Tibial nerve (tissue), 4 donors: ENCODE measurements at regions not wholly inside any gene's neighbourhood (a gene's known extent, or its start where the extent isn't known, plus 50 kb on each side); places are given as distances from the start of the nearest gene placed in this dataset.

Experiments used
- DNase-seq, 2 donors: peaks; one replicate each; pipeline ENCODE4 v3.0.0-alpha.2; 2019; ENCODE audit warnings: low spot score in 2 of 2
- H3K27ac ChIP-seq, 4 donors: fragments of 200-600 bp; sonication (generic) in 3 of 4; one replicate each; pipeline ENCODE4 v1.5.1; 2017 to 2019; ENCODE audit warnings: mild to moderate bottlenecking in 1 of 4
- H3K27me3 ChIP-seq, 2 donors: fragments of 200-600 bp; sonication (generic) in 1 of 2; one replicate each; pipeline versions ENCODE4 v1.5.1 to v1.6.0; 2017 to 2019
- H3K36me3 ChIP-seq, 3 donors: fragments of 200-600 bp; sonication (generic); one replicate each; pipeline ENCODE4 v1.5.1; 2018 to 2019
- H3K4me1 ChIP-seq, 4 donors: fragments of 200-600 bp; sonication (generic) in 3 of 4; one replicate each; pipeline ENCODE4 v1.5.1; 2017 to 2019
- H3K4me3 ChIP-seq, 4 donors: fragments of 200-600 bp; sonication (generic) in 3 of 4; one replicate each; pipeline ENCODE4 v1.5.1; 2017 to 2019; ENCODE audit warnings: mild to moderate bottlenecking in 1 of 4, moderate library complexity in 1 of 4
- H3K9me3 ChIP-seq, 4 donors: fragments of 200-600 bp; sonication (generic) in 3 of 4; one replicate each; pipeline ENCODE4 v1.5.1; 2017 to 2019
- CTCF ChIP-seq, 5 experiments: fragments of 200-600 bp in 3 of 5; fragments of 450-650 bp in 2 of 5; sonication (generic) in 3 of 5; IDR thresholded peaks; one replicate each; pipeline ENCODE4 v1.5.1; 2016 to 2019; ENCODE audit warnings: antibody characterized with exemption in 5 of 5, mild to moderate bottlenecking in 3 of 5, moderate library complexity in 2 of 5
- EP300 ChIP-seq, 2 donors: sonication (generic); formaldehyde crosslinking; IDR thresholded peaks; one replicate each; pipeline ENCODE4 v1.6.1; 2017; ENCODE audit warnings: antibody characterized with exemption in 2 of 2, mild to moderate bottlenecking in 1 of 2
- POLR2A ChIP-seq, 2 donors: fragments of 450-650 bp; IDR thresholded peaks; one replicate each; pipeline ENCODE4 v1.6.1; 2017; ENCODE audit warnings: antibody characterized with exemption in 2 of 2, mild to moderate bottlenecking in 2 of 2, moderate library complexity in 2 of 2
- WGBS, 2 donors: methylation state at CpG; one replicate each; pipeline ENCODE4 v1.1.5; 2018; 5-methylcytosine and 5-hydroxymethylcytosine counted together

- no peaks in the 10 kb centered on the region for H3K36me3 ChIP-seq
- H3K27me3 ChIP-seq = no peaks in the 10 kb centered on the region
- H3K27ac ChIP-seq = no peak overlapping the region
- no peak for TF ChIP-seq EP300 (IDR thresholded peaks at IDR 0.05)
- no peak for TF ChIP-seq POLR2A (IDR thresholded peaks at IDR 0.05)
- no peak for TF ChIP-seq CTCF (IDR thresholded peaks at IDR 0.05)
- H3K4me1 ChIP-seq = no peaks in the 10 kb centered on the region
- no peak overlapping the region for H3K4me3 ChIP-seq
- H3K9me3 ChIP-seq = peaks cover 0 to 8% (median 0%) of the 10 kb centered on the region in 4 donors
- DNase-seq = no peak
- 74 to 84% methylated on average over 7 to 9 of the region's 9 CpGs for WGBS, 2 donors
These were observed 288.3 kb downstream of the TGFB2 start for GRCh38 chr1:218633238-218633988.

- Histone ChIP-seq H3K4me1 (no peaks in the 10 kb centered on the region), H3K9me3 (peaks cover 0 to 1% (median 0%) of the 10 kb centered on the region in 4 donors), H3K27ac (no peak overlapping the region), H3K27me3 (no peaks in the 10 kb centered on the region), H3K36me3 (no peaks in the 10 kb centered on the region), H3K4me3 (no peak overlapping the region)
- 88 to 93% methylated on average over 4 of the region's 4 CpGs for WGBS, 2 donors
- no peak for TF ChIP-seq CTCF (IDR thresholded peaks at IDR 0.05)
- no peak for TF ChIP-seq EP300 (IDR thresholded peaks at IDR 0.05)
- TF ChIP-seq POLR2A (IDR thresholded peaks at IDR 0.05) = no peak
- no peak for DNase-seq
These were observed 289.1 kb downstream of the TGFB2 start for GRCh38 chr1:218634212-218634611.

DNA sequence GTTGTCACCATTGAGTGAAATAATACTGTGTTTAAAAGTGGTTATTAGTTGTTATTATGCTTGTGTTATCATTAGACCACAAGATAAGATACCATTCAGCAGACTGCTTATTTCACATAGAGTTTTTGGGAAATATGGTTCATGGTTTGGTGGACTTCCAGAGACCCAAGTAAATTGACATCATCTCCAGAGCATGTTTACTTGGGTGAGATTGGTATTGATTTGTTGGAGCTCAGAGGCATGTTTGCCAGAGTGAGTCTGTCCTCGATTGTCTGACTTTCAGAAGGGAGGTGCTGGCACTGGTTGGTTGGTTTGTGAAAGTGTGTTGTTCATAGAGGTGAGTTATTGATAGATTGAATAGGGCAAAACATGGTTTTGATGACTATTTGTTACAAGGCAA, 291.4 kb downstream of the TGFB2 start:
- no peak for DNase-seq
- Histone ChIP-seq H3K9me3 (no peaks in the 10 kb centered on the region), H3K27me3 (no peaks in the 10 kb centered on the region), H3K4me3 (no peak overlapping the region), H3K27ac (no peak overlapping the region), H3K4me1 (no peaks in the 10 kb centered on the region), H3K36me3 (no peaks in the 10 kb centered on the region)
- WGBS, 2 donors = 85 to 92% methylated on average over 1 of the region's 1 CpG
- TF ChIP-seq EP300 (IDR thresholded peaks at IDR 0.05) (no peak), CTCF (IDR thresholded peaks at IDR 0.05) (no peak), POLR2A (IDR thresholded peaks at IDR 0.05) (no peak)

- no peaks in the 10 kb centered on the region for H3K36me3 ChIP-seq
- no peak overlapping the region for H3K27ac ChIP-seq
- no peak overlapping the region for H3K4me3 ChIP-seq
- no peaks in the 10 kb centered on the region for H3K9me3 ChIP-seq
- TF ChIP-seq EP300 (IDR thresholded peaks at IDR 0.05) (no peak), POLR2A (IDR thresholded peaks at IDR 0.05) (no peak), CTCF (IDR thresholded peaks at IDR 0.05) (no peak)
- peaks cover 0 to 3% (median 0%) of the 10 kb centered on the region in 4 donors for H3K4me1 ChIP-seq
- WGBS, 2 donors = 89 to 96% methylated on average over 3 of the region's 3 CpGs
- no peak for DNase-seq
- no peaks in the 10 kb centered on the region for H3K27me3 ChIP-seq
These were observed 295.0 kb downstream of the TGFB2 start for GRCh38 chr1:218640173-218640572.

GRCh38 chr1:218642033-218642948, 297.2 kb downstream of the TGFB2 start:
- DNase-seq = no peak
- TF ChIP-seq POLR2A (IDR thresholded peaks at IDR 0.05) (no peak), CTCF (IDR thresholded peaks at IDR 0.05) (no peak), EP300 (IDR thresholded peaks at IDR 0.05) (no peak)
- Histone ChIP-seq H3K27ac (no peak overlapping the region), H3K36me3 (no peaks in the 10 kb centered on the region), H3K9me3 (no peaks in the 10 kb centered on the region), H3K27me3 (no peaks in the 10 kb centered on the region), H3K4me1 (peaks cover 0 to 3% (median 0%) of the 10 kb centered on the region in 4 donors), H3K4me3 (no peak overlapping the region)
- 75 to 81% methylated on average over 5 of the region's 5 CpGs for WGBS, 2 donors
